ENCODE measurements at regions not wholly inside any gene's neighbourhood (a gene's known extent, or its start where the extent isn't known, plus 50 kb on each side); places are given as distances from the start of the nearest gene placed in this dataset.

DNA sequence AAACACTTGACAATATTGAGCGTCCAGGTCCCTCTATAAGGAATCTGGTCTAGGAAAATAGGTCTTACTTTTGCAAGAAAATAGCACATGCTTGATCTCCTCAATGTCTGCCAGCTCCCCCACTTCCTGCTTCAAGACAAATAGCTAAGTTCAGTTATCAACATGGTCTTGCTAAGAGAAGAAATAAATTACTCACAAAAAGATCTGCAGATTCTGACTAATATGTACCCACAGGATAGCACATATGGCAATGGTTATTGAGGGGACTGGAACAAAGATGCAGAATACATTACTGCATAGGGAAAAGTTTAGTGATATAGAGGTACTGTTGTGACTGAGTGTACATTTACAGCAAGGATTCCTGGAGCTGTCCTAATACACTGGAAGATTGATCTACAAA is 457.5 kb upstream of the GRID2 start:
- TF ChIP-seq, protein P1, sequence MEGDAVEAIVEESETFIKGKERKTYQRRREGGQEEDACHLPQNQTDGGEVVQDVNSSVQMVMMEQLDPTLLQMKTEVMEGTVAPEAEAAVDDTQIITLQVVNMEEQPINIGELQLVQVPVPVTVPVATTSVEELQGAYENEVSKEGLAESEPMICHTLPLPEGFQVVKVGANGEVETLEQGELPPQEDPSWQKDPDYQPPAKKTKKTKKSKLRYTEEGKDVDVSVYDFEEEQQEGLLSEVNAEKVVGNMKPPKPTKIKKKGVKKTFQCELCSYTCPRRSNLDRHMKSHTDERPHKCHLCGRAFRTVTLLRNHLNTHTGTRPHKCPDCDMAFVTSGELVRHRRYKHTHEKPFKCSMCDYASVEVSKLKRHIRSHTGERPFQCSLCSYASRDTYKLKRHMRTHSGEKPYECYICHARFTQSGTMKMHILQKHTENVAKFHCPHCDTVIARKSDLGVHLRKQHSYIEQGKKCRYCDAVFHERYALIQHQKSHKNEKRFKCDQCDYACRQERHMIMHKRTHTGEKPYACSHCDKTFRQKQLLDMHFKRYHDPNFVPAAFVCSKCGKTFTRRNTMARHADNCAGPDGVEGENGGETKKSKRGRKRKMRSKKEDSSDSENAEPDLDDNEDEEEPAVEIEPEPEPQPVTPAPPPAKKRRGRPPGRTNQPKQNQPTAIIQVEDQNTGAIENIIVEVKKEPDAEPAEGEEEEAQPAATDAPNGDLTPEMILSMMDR (IDR thresholded peaks at IDR 0.05 in 8 of 11, conservative IDR thresholded peaks at IDR 0.05 in 3 of 11): no peak
- TF ChIP-seq POLR2AphosphoS5 (IDR thresholded peaks at IDR 0.05) (no peak), POLR2A (IDR thresholded peaks at IDR 0.05) (no peak)

All from spleen (tissue), 7 donors.